GM10266 (cell line): ENCODE measurements at regions not wholly inside any gene's neighbourhood (a gene's known extent, or its start where the extent isn't known, plus 50 kb on each side); places are given as distances from the start of the nearest gene placed in this dataset.

ENCODE experiments used
- DNase-seq: peaks from one replicate; pipeline ENCODE4 v3.0.0; 2012; ENCODE audit errors: extremely low spot score
- CTCF ChIP-seq: IDR thresholded peaks from 2 replicates; pipeline ENCODE4 v1.5.1; 2012; ENCODE audit warnings: mild to moderate bottlenecking, low read depth; ENCODE audit not compliant: control insufficient read depth, insufficient read depth; ENCODE audit errors: missing control alignments

- DNase-seq, result no peak
These were observed 88.7 kb upstream of the MEIS1 start for GRCh38 chr2:66346231-66346664.

GRCh38 chr2:66344087-66344663 lies 90.8 kb upstream of the MEIS1 start:
- TF ChIP-seq CTCF, result no peak
- DNase-seq, result no peak

More at GRCh38 chr2:66346231-66346664, 88.7 kb upstream of the MEIS1 start:
- no peak for TF ChIP-seq CTCF

GRCh38 chr2:66343259-66343658 lies 91.7 kb upstream of the MEIS1 start:
- no peak for TF ChIP-seq CTCF
- no peak for DNase-seq

- DNase-seq, result no peak
- no peak for TF ChIP-seq CTCF
These were observed 94.4 kb upstream of the MEIS1 start for GRCh38 chr2:66340521-66340920.

- DNase-seq, result no peak
- no peak for TF ChIP-seq CTCF
These were observed 100.5 kb upstream of the MEIS1 start for GRCh38 chr2:66334237-66335029.

- no peak for DNase-seq
- no peak for TF ChIP-seq CTCF
These were observed 103.7 kb upstream of the MEIS1 start for GRCh38 chr2:66331176-66331575.

GRCh38 chr2:66329081-66329605 lies 105.8 kb upstream of the MEIS1 start:
- no peak for DNase-seq
- TF ChIP-seq CTCF, result no peak
